Stimulated activated CD8-positive, alpha-beta memory T cell treated with anti-CD3 and anti-CD28 coated beads, Interleukin-7, amount 100 ng/mL, for 4 hours (primary cell): ENCODE measurements at regions not wholly inside any gene's neighbourhood (a gene's known extent, or its start where the extent isn't known, plus 50 kb on each side); places are given as distances from the start of the nearest gene placed in this dataset.

Source experiments
- DNase-seq, 2 donors: peaks; one replicate each; pipeline ENCODE4 v3.0.0-alpha.2; 2020; ENCODE audit warnings: low read depth in 2 of 2

DNA sequence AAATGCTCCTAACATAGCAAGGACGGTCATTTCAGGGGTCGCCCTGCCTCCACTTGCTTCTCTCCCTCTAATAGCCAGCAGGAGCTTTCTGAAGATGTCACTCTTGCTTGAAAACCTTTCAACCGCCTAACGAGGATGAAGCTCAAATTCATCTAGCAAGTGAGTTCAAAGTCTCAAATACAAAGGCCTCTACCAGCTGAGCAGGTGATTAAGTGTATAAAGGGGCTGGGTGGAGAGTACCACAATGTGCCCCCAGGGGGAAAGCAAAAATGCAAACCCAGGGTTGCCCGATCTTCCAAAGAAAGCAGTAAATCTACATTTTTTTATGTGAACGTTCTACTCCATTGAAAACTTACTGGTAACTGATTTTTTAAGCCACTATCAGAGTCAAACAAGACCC is 50.4 kb upstream of the GRIP2 start:
- DNase-seq: no peak

DNA sequence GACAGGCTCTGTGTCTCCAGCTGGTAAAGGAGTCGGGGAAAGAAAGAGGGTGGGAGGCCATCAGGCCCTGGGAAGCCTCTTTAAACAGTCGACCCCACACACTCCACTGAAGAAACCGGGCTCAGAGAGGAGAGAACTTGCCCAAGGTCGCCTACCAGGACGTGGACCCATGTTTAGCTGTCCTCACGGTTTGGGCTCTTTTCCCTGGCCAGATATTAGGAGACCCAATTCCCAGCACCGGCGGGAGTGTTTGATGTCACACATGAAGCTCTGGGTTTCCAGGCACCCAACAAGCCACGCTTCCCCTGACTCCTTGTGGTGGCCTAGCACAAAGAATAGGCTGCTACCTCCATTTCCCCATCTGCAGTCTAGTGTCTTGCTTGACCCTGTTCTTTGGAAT is 52.2 kb upstream of the GRIP2 start:
- no peak for DNase-seq

- DNase-seq: no peak
These were observed 52.7 kb upstream of the GRIP2 start for GRCh38 chr3:14592836-14593235.

DNA sequence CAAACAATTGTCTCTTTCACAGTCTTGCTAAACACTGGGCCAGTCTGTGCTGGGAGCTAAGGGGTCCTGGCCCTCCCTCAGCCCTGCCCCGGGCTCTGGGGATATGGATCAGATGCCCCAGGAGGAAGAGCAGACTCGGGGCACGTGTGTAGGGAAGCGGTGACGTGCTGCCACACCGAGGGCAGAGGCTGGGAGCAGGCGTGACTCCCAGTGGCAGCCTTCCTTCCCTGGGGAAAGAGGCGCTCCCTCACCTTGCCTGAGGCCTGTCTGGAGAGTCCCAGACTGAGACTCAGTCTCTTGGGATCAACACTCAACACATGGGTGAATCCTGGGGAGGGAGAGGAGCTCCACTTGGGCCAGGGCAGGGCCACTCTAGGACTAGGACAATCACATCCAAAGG is 54.1 kb upstream of the GRIP2 start:
- no peak for DNase-seq

GRCh38 chr3:14595561-14595960 is 55.4 kb upstream of the GRIP2 start:
- no peak for DNase-seq

DNA sequence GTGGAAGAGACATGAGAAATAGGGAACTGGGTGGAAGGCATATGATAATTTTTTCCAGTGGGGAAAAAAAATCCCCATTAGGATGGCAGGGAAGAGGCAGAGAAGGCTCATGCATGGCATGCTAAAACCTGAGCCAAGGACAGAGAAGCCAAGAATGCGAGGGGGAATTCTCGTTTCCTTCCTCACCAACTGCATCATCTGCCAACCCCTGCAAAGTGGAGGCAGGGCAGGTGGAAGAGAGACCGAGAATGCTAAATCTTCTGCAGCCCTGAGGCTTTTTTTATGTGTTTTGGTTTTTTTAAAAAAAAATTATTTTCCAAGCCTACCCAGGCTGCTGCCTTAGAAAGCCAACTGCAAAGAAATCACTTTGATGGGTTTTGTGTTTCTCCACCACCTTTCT is 54.3 kb upstream of the CCDC174 start:
- no peak for DNase-seq

- peak; percentile 1 to 12 for DNase-seq
These were observed 53.4 kb upstream of the CCDC174 start for GRCh38 chr3:14598143-14598569.

GRCh38 chr3:14599488-14599887 is 52.1 kb upstream of the CCDC174 start:
- DNase-seq: no peak

DNA sequence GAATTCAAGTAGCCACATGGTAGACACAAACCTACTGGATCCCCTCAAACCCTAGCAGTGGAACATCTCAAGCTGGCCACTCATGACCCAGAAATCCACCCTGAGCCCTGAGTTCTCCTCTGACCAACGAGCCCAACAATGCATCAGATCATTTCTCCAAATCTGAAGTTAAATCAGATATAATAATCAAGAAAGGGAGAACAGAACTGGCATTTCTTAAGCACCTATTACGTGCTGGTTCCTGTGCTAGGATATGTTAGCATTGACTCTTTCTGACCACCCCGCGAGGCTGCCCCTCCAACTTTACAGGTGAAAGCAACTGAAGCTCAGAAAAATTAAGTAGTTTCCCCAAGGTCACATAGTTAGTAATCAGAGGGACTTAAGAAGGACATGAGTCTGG is 51.5 kb upstream of the CCDC174 start:
- no peak for DNase-seq

GRCh38 chr3:14600856-14601610 is 50.5 kb upstream of the CCDC174 start:
- DNase-seq: no peak

DNA sequence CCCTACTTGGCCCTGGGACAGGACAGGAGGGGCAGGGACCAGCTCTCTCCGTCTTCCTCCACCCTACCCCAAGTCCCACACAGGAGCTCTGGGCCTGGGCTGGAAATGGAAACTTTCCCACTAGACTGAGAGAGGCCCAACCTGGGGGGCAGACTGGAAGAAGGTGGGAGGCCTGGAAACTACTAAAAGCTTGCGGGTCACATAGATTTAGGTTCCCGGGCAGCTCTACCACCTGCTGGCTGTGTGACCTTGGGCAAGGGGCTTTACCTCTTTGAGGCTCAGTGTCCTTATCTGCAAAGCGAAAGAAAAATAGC is 49.9 kb upstream of the CCDC174 start:
- no peak for DNase-seq
